Peyer's patch (tissue), 4 donors: ENCODE measurements at regions not wholly inside any gene's neighbourhood (a gene's known extent, or its start where the extent isn't known, plus 50 kb on each side); places are given as distances from the start of the nearest gene placed in this dataset.
A peak's percentile ranks its signal among the peaks of the same experiment; 100 is the strongest.

Source experiments
- DNase-seq, 3 donors: peaks; one replicate each; pipeline ENCODE4 v3.0.0-alpha.2; 2017 to 2019
- H3K27ac ChIP-seq, 4 donors: fragments of 200-600 bp; sonication (generic); one replicate each; pipeline ENCODE4 v1.5.1; 2016 to 2019
- H3K27me3 ChIP-seq, 2 donors: fragments of 200-600 bp; sonication (generic); one replicate each; pipeline ENCODE4 v1.5.1; 2019
- H3K36me3 ChIP-seq, 3 donors: fragments of 200-600 bp; sonication (generic); one replicate each; pipeline ENCODE4 v1.5.1; 2016 to 2019
- H3K4me1 ChIP-seq, 4 donors: fragments of 200-600 bp; sonication (generic); one replicate each; pipeline ENCODE4 v1.5.1; 2016 to 2019
- H3K4me3 ChIP-seq, 4 donors: fragments of 200-600 bp; sonication (generic); 1 replicate in 3 of 4; 2 replicates in 1 of 4; pipeline ENCODE4 v1.5.1; 2016 to 2019; ENCODE audit warnings: mild to moderate bottlenecking in 1 of 4
- H3K9me3 ChIP-seq, 4 donors: fragments of 200-600 bp; sonication (generic); one replicate each; pipeline ENCODE4 v1.5.1; 2016 to 2019; ENCODE audit warnings: mild to moderate bottlenecking in 1 of 4
- POLR2A ChIP-seq, 2 donors: fragments of 450-650 bp; IDR thresholded peaks; one replicate each; pipeline ENCODE4 v1.5.1; 2017; ENCODE audit warnings: antibody characterized with exemption in 2 of 2, mild to moderate bottlenecking in 2 of 2, moderate library complexity in 2 of 2
- TF ChIP-seq, protein P1 (sequence below), 6 experiments: fragments of 450-650 bp in 4 of 6; fragments of 200-600 bp in 2 of 6; sonication (generic) in 1 of 6; IDR thresholded peaks; one replicate each; pipeline ENCODE4 v1.5.1; 2017 to 2019; ENCODE audit warnings: antibody characterized with exemption in 6 of 6, mild to moderate bottlenecking in 3 of 6, moderate library complexity in 1 of 6

DNA sequence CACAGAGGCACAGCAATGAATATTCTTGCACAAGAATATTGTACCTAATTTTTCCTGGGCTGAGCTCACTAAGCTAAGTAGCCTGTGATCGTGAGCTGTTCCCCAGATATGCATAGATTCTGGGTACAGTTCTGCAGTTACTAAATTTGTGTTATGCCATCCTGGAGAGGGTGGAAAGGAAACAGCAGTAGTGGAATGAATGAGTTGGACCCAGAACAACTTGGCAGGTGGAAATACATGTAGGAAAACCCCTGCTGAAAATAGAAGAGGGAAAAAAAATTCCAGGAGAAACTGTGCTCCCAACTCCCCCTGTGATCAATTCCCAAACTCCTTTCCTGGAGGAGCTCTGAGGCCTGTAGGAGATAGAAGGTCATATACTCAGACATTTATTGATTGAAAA is 181.5 kb upstream of the MGAT5 start:
- TF ChIP-seq POLR2A (IDR thresholded peaks at IDR 0.05) = no peak
- Histone ChIP-seq H3K36me3 (no peaks in the 10 kb centered on the region), H3K27me3 (no peaks in the 10 kb centered on the region)

DNA sequence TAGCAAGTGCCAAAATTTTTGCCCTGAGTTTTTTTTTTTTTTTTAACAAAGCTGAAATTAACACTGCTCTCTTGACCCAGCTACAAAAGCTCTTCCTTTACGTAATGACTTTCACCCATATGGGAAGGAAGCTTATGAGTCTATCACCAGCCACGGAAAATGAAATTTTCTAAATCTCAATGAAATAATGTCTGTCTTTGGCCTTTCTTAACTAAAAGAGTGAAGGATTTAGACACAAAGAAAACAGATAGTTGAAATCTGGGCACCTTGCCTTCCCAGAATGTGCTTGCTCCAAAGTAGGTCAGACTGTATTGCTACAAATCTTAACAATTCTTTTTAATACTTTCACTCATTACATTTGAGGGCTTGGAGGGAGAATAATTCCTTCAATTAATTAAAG is 180.8 kb upstream of the MGAT5 start:
- Histone ChIP-seq H3K27me3 (no peaks in the 10 kb centered on the region), H3K9me3 (no peaks in the 10 kb centered on the region), H3K27ac (no peak overlapping the region), H3K4me3 (no peak overlapping the region), H3K36me3 (no peaks in the 10 kb centered on the region), H3K4me1 (no peaks in the 10 kb centered on the region)
- TF ChIP-seq, protein P1, sequence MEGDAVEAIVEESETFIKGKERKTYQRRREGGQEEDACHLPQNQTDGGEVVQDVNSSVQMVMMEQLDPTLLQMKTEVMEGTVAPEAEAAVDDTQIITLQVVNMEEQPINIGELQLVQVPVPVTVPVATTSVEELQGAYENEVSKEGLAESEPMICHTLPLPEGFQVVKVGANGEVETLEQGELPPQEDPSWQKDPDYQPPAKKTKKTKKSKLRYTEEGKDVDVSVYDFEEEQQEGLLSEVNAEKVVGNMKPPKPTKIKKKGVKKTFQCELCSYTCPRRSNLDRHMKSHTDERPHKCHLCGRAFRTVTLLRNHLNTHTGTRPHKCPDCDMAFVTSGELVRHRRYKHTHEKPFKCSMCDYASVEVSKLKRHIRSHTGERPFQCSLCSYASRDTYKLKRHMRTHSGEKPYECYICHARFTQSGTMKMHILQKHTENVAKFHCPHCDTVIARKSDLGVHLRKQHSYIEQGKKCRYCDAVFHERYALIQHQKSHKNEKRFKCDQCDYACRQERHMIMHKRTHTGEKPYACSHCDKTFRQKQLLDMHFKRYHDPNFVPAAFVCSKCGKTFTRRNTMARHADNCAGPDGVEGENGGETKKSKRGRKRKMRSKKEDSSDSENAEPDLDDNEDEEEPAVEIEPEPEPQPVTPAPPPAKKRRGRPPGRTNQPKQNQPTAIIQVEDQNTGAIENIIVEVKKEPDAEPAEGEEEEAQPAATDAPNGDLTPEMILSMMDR (IDR thresholded peaks at IDR 0.05) = no peak
- no peak for TF ChIP-seq POLR2A (IDR thresholded peaks at IDR 0.05)
- no peak for DNase-seq

More for the DNA sequence above, 181.5 kb upstream of the MGAT5 start:
- Histone ChIP-seq H3K27ac (no peak overlapping the region), H3K4me3 (no peak overlapping the region), H3K4me1 (no peaks in the 10 kb centered on the region), H3K9me3 (no peaks in the 10 kb centered on the region)
- no peak for DNase-seq

DNA sequence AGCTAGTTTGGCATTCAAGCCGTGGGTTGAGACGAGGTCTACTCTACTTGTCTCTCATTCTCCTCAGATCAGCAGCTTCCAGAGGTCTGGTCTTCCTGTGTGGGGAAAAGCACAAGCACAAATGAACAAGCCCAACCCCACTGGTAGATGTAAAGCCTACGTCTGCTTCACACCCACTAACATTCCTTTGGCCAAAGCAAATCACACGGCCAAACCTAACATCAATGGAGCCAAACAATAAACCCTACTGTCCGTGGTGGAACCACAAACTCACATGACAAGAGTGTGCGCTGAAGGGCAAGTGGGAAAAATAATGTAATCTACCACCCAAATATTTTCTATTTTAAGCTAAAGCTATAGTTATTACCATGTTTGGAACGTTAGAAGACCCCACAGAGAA is 179.3 kb upstream of the MGAT5 start:
- Histone ChIP-seq H3K4me3 (no peak overlapping the region), H3K27ac (no peak overlapping the region), H3K36me3 (no peaks in the 10 kb centered on the region), H3K4me1 (no peaks in the 10 kb centered on the region), H3K9me3 (no peaks in the 10 kb centered on the region), H3K27me3 (no peaks in the 10 kb centered on the region)
- TF ChIP-seq, protein P1 (IDR thresholded peaks at IDR 0.05) = no peak
- TF ChIP-seq POLR2A (IDR thresholded peaks at IDR 0.05) = no peak
- DNase-seq = no peak

DNA sequence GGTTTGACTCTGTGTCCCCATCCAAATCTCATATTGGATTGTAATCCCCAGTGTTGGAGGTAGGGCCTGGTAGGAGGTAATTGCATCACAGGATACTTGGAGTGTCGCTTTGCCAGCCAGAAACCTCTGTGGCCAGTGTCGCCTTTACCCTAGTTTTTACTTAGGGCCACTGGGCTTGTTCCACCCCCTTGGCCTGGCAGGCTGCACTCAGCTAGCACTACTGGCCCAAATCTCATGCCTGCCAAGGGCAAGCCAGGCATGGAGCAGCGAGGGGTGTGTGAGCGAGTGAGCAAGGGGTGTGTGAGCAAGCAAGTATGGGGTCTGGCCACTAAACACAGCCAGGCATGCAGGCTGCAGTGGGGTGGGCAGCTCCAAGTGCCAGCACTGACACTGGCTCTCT is 178.7 kb upstream of the MGAT5 start:
- DNase-seq = no peak
- H3K4me3 ChIP-seq = no peak overlapping the region
- H3K36me3 ChIP-seq = no peaks in the 10 kb centered on the region
- H3K9me3 ChIP-seq = no peaks in the 10 kb centered on the region
- no peaks in the 10 kb centered on the region for H3K4me1 ChIP-seq
- TF ChIP-seq, protein P1 (IDR thresholded peaks at IDR 0.05) = no peak
- TF ChIP-seq POLR2A (IDR thresholded peaks at IDR 0.05) = no peak
- no peak overlapping the region for H3K27ac ChIP-seq
- H3K27me3 ChIP-seq = no peaks in the 10 kb centered on the region

DNA sequence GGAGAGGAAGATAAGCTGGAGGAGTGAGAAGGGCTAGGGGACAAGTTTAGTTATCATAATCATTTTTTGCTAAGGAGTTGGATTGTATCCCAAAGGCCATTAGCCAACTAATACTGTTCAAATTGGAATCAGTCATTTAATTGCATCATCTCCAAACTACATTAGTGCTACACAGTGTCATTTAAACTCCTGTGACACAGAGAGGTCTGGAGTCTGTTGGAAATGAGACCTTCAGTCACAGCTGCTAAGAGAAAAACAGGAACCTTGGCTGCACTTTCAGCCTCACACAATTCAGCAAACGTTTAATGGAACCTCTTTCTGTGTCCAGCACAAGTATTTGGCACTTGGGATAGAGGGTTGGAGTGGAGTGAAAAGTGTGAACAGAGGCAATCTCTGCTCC is 175.5 kb upstream of the MGAT5 start:
- TF ChIP-seq, protein P1 (IDR thresholded peaks at IDR 0.05) = no peak
- TF ChIP-seq POLR2A (IDR thresholded peaks at IDR 0.05) = no peak
- H3K4me1 ChIP-seq = no peaks in the 10 kb centered on the region

DNA sequence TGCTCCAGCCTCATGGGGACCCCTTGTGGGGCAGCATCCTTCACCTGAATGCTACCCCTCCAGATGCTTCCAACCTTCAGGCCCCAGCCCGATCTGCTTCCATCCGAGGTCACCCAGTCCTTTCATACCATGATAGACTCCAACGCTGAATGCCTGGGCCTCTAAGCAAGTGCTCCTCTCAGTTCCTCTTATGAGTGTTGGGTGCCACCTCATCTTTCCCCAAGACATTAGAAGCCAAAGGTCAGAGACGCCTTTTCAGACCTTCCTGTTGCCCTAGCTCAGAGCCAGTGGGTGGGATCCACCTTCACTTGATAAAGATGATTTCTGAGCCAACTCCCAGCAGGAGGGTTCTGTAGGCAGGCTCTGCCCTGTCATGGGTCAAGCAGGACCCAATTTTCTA is 174.5 kb upstream of the MGAT5 start:
- TF ChIP-seq POLR2A (IDR thresholded peaks at IDR 0.05) = no peak
- TF ChIP-seq, protein P1 (IDR thresholded peaks at IDR 0.05) = no peak
- H3K27ac ChIP-seq = no peak overlapping the region
- no peaks in the 10 kb centered on the region for H3K9me3 ChIP-seq
- peak in 1 of 3 donors; percentile 21 for DNase-seq
- no peak overlapping the region for H3K4me3 ChIP-seq
- no peaks in the 10 kb centered on the region for H3K27me3 ChIP-seq
- H3K36me3 ChIP-seq = no peaks in the 10 kb centered on the region
- H3K4me1 ChIP-seq = no peaks in the 10 kb centered on the region

More for the DNA sequence above, 175.5 kb upstream of the MGAT5 start:
- no peak overlapping the region for H3K4me3 ChIP-seq
- H3K27me3 ChIP-seq = no peaks in the 10 kb centered on the region
- no peak for DNase-seq
- no peak overlapping the region for H3K27ac ChIP-seq
- H3K9me3 ChIP-seq = no peaks in the 10 kb centered on the region
- H3K36me3 ChIP-seq = no peaks in the 10 kb centered on the region
